ENCODE measurements at regions not wholly inside any gene's neighbourhood (a gene's known extent, or its start where the extent isn't known, plus 50 kb on each side); places are given as distances from the start of the nearest gene placed in this dataset.

DNA sequence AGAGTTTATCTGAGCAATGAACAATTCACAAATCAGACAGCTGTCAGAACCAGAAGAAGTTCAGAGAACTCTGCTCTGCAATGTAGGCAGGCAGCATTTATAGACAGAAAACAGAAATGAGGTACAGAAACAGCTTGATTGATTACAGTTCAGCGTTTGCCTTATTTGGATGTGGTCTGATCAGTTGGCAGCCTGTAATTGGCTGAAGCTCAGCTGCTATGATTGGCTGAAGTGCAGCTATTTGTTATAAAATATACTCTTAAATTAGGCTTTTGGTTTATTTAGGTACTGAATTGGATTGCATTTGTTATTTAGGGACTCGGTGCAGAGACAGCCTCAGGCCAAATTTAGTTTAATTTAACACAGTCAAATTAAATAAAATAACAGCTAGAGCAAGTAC is 85.8 kb upstream of the JAZF1 start:
- Histone ChIP-seq H3K36me3 (no peaks in the 10 kb centered on the region), H3K27ac (no peak overlapping the region), H3K4me3 (ENCODE audit: low read depth, low read length) (no peak overlapping the region), H3K27me3 (ENCODE audit: insufficient read depth, low read depth, severe bottlenecking) (no peaks in the 10 kb centered on the region), H3K9me3 (ENCODE audit: severe bottlenecking) (no peaks in the 10 kb centered on the region)
- no peak for DNase-seq
- TF ChIP-seq, protein P1, sequence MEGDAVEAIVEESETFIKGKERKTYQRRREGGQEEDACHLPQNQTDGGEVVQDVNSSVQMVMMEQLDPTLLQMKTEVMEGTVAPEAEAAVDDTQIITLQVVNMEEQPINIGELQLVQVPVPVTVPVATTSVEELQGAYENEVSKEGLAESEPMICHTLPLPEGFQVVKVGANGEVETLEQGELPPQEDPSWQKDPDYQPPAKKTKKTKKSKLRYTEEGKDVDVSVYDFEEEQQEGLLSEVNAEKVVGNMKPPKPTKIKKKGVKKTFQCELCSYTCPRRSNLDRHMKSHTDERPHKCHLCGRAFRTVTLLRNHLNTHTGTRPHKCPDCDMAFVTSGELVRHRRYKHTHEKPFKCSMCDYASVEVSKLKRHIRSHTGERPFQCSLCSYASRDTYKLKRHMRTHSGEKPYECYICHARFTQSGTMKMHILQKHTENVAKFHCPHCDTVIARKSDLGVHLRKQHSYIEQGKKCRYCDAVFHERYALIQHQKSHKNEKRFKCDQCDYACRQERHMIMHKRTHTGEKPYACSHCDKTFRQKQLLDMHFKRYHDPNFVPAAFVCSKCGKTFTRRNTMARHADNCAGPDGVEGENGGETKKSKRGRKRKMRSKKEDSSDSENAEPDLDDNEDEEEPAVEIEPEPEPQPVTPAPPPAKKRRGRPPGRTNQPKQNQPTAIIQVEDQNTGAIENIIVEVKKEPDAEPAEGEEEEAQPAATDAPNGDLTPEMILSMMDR (IDR thresholded peaks at IDR 0.05; ENCODE audit: low read depth, low read length), result no peak

DNA sequence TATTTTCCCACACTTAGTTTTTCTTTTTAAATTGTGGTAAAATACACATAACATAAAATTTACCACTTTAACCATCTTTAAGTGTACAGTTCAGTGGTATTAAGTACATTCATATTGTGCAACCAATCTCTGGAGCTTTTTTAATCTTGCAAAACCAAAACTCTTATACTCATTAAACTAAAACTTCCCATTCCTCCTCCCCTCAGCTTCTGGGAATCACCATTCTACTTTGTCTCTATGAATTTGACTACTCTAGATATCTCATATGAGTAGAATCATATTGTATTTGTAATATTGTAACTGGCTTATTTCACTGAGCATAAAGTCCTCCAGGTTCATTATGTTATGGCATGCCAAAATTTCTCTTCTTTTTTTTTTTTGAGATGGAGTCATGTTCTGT is 86.4 kb upstream of the JAZF1 start:
- no peak overlapping the region for H3K27ac ChIP-seq
- no peaks in the 10 kb centered on the region for H3K9me3 ChIP-seq (ENCODE audit: severe bottlenecking)
- no peaks in the 10 kb centered on the region for H3K27me3 ChIP-seq (ENCODE audit: insufficient read depth, low read depth, severe bottlenecking)
- H3K4me3 ChIP-seq (ENCODE audit: low read depth, low read length), result no peak overlapping the region
- H3K36me3 ChIP-seq, result no peaks in the 10 kb centered on the region
- TF ChIP-seq, protein P1 (IDR thresholded peaks at IDR 0.05; ENCODE audit: low read depth, low read length), result no peak
- no peak for DNase-seq

DNA sequence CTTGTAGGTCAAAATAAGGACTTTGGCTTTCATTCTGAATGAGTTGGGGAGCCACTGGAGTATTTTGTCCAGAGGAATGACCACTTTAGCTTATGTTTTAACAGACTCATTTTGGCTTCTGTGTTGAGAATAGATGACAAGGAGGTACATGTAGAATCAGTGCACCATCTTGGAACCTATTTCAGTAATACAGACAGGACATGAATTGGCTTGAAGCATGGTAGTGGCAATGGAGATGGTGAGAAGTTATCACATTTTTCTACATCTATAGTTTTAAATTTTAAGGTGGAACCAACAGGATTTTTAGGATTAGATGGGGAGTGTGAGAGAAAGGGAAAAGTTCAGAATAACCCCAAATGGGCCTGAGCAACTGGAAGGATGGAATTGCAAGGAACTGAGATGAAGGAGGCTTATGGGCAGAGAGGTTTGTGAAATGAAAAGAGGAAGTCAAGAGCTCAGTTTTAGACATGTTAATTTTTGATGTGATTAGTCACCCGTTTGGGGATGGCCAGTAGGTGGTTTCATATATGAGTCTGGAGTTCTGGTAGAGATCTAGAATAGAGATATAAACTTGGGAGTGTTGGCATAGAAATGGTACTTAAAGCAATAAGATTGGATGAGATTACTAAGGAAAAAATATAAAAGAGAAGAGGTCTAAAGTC is 89.2 kb upstream of the JAZF1 start:
- Histone ChIP-seq H3K27me3 (ENCODE audit: insufficient read depth, low read depth, severe bottlenecking) (no peaks in the 10 kb centered on the region), H3K36me3 (no peaks in the 10 kb centered on the region), H3K4me3 (ENCODE audit: low read depth, low read length) (no peak overlapping the region), H3K9me3 (ENCODE audit: severe bottlenecking) (no peaks in the 10 kb centered on the region), H3K27ac (no peak overlapping the region)
- no peak for DNase-seq
- TF ChIP-seq, protein P1 (IDR thresholded peaks at IDR 0.05; ENCODE audit: low read depth, low read length), result no peak

DNA sequence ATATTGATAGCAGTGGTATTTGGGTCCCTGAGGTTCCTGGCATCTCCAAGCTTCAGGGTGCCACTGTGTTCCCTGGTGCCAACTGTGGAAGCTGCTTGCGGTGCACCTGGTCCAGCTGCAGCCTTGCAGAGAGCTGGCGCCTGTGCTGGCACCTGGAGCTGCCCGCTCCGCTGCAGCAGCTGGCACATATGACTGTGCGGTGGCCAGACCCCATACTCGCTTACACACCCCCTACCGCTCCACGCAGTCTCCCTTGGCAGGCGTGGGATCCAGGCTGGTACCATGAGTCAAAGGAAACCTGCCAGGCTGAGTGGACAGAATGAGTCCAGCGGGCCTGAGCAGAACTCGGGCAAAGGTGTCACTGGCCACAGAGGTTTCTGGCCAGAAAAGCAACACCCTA is 89.9 kb upstream of the JAZF1 start:
- H3K36me3 ChIP-seq, result no peaks in the 10 kb centered on the region
- H3K27me3 ChIP-seq (ENCODE audit: insufficient read depth, low read depth, severe bottlenecking), result no peaks in the 10 kb centered on the region
- DNase-seq, result no peak
- no peaks in the 10 kb centered on the region for H3K9me3 ChIP-seq (ENCODE audit: severe bottlenecking)
- TF ChIP-seq, protein P1 (IDR thresholded peaks at IDR 0.05; ENCODE audit: low read depth, low read length), result no peak
- no peak overlapping the region for H3K4me3 ChIP-seq (ENCODE audit: low read depth, low read length)
- H3K27ac ChIP-seq, result no peak overlapping the region

DNA sequence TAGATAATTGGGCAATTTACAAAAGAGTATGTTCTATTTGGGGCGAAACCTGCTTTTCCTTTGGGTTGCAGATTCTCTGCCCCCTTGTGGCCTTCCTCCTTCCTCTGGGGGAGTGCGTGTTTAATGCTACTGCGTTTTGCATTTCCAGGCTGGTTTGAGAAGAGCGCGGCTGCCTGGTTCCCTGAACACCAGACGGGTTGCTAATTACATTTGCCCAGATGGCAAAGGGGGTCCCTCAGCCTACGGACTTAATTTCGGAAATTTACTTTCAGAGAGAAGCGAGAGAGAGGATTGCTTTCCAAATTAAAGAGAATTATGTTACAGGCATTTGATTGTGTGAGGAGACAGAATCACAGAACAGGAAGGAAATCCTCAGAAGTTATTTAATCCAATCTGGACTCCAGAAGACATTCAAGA is 91.9 kb upstream of the JAZF1 start:
- TF ChIP-seq, protein P1 (IDR thresholded peaks at IDR 0.05; ENCODE audit: low read depth, low read length), result peak; percentile 50
- peak; percentile 67 for DNase-seq
- Histone ChIP-seq H3K27me3 (ENCODE audit: insufficient read depth, low read depth, severe bottlenecking) (no peaks in the 10 kb centered on the region), H3K4me3 (ENCODE audit: low read depth, low read length) (no peak overlapping the region), H3K27ac (no peak overlapping the region), H3K9me3 (ENCODE audit: severe bottlenecking) (no peaks in the 10 kb centered on the region), H3K36me3 (no peaks in the 10 kb centered on the region)

DNA sequence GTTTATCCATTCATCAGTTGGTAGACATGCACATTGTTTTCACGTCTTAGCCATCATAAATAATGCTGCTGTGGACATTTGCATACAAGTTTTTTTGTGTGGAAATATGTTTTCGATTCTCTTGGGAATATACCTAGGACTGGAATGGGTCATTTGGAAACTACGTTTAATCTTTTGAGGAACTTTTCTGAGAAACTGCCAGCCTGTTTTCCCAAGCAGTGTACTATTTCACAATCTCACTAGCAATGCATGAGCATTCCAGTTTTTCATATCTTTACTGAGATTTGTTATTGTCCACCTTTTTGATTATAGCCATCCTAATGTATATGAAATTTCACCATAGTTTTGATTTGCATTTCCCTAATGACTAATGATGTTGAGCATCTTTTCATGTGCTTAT is 95.7 kb upstream of the JAZF1 start:
- no peak overlapping the region for H3K27ac ChIP-seq
- H3K4me3 ChIP-seq (ENCODE audit: low read depth, low read length), result no peak overlapping the region
- no peak for DNase-seq
- no peaks in the 10 kb centered on the region for H3K9me3 ChIP-seq (ENCODE audit: severe bottlenecking)
- no peaks in the 10 kb centered on the region for H3K27me3 ChIP-seq (ENCODE audit: insufficient read depth, low read depth, severe bottlenecking)
- H3K36me3 ChIP-seq, result no peaks in the 10 kb centered on the region
- TF ChIP-seq, protein P1 (IDR thresholded peaks at IDR 0.05; ENCODE audit: low read depth, low read length), result no peak
